LNCAP (cell line): ENCODE measurements at regions not wholly inside any gene's neighbourhood (a gene's known extent, or its start where the extent isn't known, plus 50 kb on each side); places are given as distances from the start of the nearest gene placed in this dataset.

Experiments
- CTCF ChIP-seq: fragments of 450-650 bp; IDR thresholded peaks from 2 replicates; pipeline ENCODE4 v1.5.1; 2017; ENCODE audit warnings: mild to moderate bottlenecking

DNA sequence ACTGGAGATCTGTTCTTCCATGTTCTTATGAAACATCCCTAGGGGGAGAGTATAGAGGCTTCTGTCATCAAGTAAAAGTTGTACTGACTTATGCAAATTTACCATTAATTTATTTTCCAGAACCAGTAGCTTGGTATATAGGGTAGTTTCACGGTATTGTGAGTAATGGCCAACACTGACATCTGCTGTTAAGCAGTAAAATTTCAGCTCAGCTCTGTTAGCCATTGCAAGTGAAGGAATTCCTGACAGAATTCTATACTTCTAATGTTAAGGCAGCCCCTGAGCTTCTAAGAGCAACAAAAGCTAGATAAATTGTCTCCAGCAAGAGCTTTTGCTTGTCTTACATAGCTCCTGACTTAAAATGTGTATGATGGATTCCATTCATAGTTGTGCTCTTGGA lies 613.5 kb upstream of the C16orf82 start:
- TF ChIP-seq CTCF: no peak

- no peak for TF ChIP-seq CTCF
Measured at GRCh38 chr16:26454102-26454501, 612.6 kb upstream of the C16orf82 start.

- TF ChIP-seq CTCF: no peak
Measured at GRCh38 chr16:26456074-26456473, 610.7 kb upstream of the C16orf82 start.

- no peak for TF ChIP-seq CTCF
Measured at GRCh38 chr16:26457095-26457494, 609.6 kb upstream of the C16orf82 start.

DNA sequence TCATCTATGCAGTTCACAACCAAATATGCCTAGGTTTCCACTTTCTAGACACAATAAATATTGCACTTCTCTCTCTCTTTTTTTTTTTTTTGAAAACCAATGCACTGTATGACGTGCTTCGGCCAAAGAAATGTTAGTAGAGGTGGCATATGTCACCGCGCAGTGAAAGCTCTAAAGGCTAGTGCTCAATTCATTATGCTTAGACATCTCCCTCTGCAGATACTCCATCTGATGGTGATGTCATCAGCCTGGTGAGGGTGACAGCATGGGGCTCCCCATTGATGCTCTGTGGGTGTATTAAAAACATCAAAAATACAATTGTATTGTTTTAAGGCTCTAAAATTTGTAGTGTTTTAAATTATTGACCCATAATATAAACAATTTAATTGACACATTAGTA lies 608.8 kb upstream of the C16orf82 start:
- TF ChIP-seq CTCF: no peak

DNA sequence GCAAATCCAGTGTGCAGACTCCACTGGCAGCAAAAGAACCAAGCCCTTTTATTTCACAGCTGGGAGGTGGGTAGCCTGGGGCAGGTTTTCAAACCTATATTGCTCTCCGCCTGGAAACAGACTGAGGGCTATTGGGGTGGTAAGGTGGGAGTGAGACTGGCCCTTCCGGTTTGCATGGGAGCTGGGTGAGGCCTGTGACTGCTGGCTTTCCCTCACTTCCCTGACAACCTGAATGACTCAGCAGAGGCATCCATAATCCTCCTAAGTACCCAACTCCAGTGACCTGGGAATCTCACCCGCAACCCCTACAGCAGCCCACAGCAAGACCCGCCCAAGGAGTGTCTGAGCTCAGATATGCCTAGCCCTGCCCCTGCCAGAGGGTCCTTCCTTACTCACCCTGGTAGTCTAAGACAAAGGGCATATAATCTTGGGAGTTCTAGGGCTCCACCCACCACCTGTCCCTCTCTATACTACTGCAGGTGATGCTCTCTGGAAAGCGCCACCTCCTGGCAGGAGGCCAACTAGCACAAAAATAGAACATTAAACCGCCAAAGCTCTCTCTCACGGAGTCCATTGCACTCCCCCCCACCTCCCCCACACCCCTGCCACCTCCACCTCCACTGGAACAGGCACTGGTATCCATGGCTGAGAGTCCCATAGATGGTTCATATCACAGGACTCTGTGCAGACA lies 602.0 kb upstream of the C16orf82 start:
- TF ChIP-seq CTCF: no peak

- no peak for TF ChIP-seq CTCF
Measured at GRCh38 chr16:26475596-26475995, 591.1 kb upstream of the C16orf82 start.
